ENCODE measurements at regions not wholly inside any gene's neighbourhood (a gene's known extent, or its start where the extent isn't known, plus 50 kb on each side); places are given as distances from the start of the nearest gene placed in this dataset.

- no peaks in the 10 kb centered on the region for H4K20me1 ChIP-seq (replicated peaks; ENCODE audit: insufficient read depth)
- no peaks in the 10 kb centered on the region for H3K9me2 ChIP-seq (ENCODE audit: insufficient read depth)
- Mint-ChIP-seq H3K4me1 (peaks cover 14% of the 10 kb centered on the region), H3K27me3 (ENCODE audit: insufficient read depth, low read depth, poor library complexity) (no peaks in the 10 kb centered on the region), H3K9me3 (no peaks in the 10 kb centered on the region), H3K4me3 (no peak overlapping the region), H3K36me3 (ENCODE audit: low read depth) (no peaks in the 10 kb centered on the region), H3K27ac (no peak overlapping the region)
- no peak overlapping the region for H3K4me3 ChIP-seq
- no peak overlapping the region for H3K4me2 ChIP-seq
- H3K36me3 ChIP-seq (ENCODE audit: insufficient read depth): 0 out of 2 replicates have a peak, but pooled peaks cover 2% of the 10 kb centered on the region
- no peak overlapping the region for H3K27ac ChIP-seq (ENCODE audit: low read depth)
- H3K4me1 ChIP-seq (ENCODE audit: insufficient read depth): no peaks in the 10 kb centered on the region; the same call in 1 of the 2 replicates
- no peak overlapping the region for H2AFZ ChIP-seq
- H3K27me3 ChIP-seq (ENCODE audit: insufficient read depth): no peaks in the 10 kb centered on the region
- no peak for TF ChIP-seq ZNF114 (CRISPR knock-in tag; IDR thresholded peaks at IDR 0.05)
- no peak for DNase-seq (ENCODE audit: low spot score)
- ATAC-seq: no peak
- H3F3A ChIP-seq (replicated peaks; ENCODE audit: low read depth): no peaks in the 10 kb centered on the region
- H3K79me2 ChIP-seq (replicated peaks; ENCODE audit: insufficient read depth): no peaks in the 10 kb centered on the region
Measured at GRCh38 chr7:41573015-41573414, 129.9 kb downstream of the INHBA start.

- Histone ChIP-seq H3K79me2 (replicated peaks; ENCODE audit: insufficient read depth) (no peaks in the 10 kb centered on the region), H3K9me2 (ENCODE audit: insufficient read depth) (no peaks in the 10 kb centered on the region; the same call in 1 of the 2 replicates), H3K27ac (ENCODE audit: low read depth) (no peak overlapping the region), H3F3A (replicated peaks; ENCODE audit: low read depth) (no peaks in the 10 kb centered on the region), H3K4me2 (no peak overlapping the region), H2AFZ (peak overlapping the region; percentile 34; the same call in 1 of the 2 replicates), H3K4me1 (ENCODE audit: insufficient read depth) (no peaks in the 10 kb centered on the region; the same call in 1 of the 2 replicates), H3K36me3 (ENCODE audit: insufficient read depth) (0 out of 2 replicates have a peak, but pooled peaks cover 2% of the 10 kb centered on the region), H3K4me3 (no peak overlapping the region), H3K27me3 (ENCODE audit: insufficient read depth) (no peaks in the 10 kb centered on the region), H4K20me1 (replicated peaks; ENCODE audit: insufficient read depth) (no peaks in the 10 kb centered on the region)
- H3K27ac Mint-ChIP-seq: no peak overlapping the region
- no peak for DNase-seq (ENCODE audit: low spot score)
- ATAC-seq: no peak
- H3K36me3 Mint-ChIP-seq (ENCODE audit: low read depth): no peaks in the 10 kb centered on the region
- no peaks in the 10 kb centered on the region for H3K27me3 Mint-ChIP-seq (ENCODE audit: insufficient read depth, low read depth, poor library complexity)
- H3K9me3 Mint-ChIP-seq: no peaks in the 10 kb centered on the region
- H3K4me3 Mint-ChIP-seq: no peak overlapping the region
- peaks cover 14% of the 10 kb centered on the region for H3K4me1 Mint-ChIP-seq
- no peak for TF ChIP-seq REST (IDR thresholded peaks at IDR 0.05; ENCODE audit: unreplicated experiment)
- no peak for TF ChIP-seq STAT1 (IDR thresholded peaks at IDR 0.05; ENCODE audit: unreplicated experiment)
- TF ChIP-seq CREB1 (CRISPR knock-in tag; IDR thresholded peaks at IDR 0.05; ENCODE audit: low read depth): no peak
- TF ChIP-seq EZH2phosphoT487 (IDR thresholded peaks at IDR 0.05; ENCODE audit: unreplicated experiment): no peak
- TF ChIP-seq POLR2AphosphoS5 (IDR thresholded peaks at IDR 0.05; ENCODE audit: low read depth): no peak
- no peak for TF ChIP-seq JUNB (IDR thresholded peaks at IDR 0.05; ENCODE audit: unreplicated experiment)
- no peak for TF ChIP-seq NANOG (IDR thresholded peaks at IDR 0.05; ENCODE audit: borderline replicate concordance)
- no peak for TF ChIP-seq CTCF (conservative IDR thresholded peaks at IDR 0.05; ENCODE audit: low read depth in 2 of 2)
- TF ChIP-seq, protein P1, sequence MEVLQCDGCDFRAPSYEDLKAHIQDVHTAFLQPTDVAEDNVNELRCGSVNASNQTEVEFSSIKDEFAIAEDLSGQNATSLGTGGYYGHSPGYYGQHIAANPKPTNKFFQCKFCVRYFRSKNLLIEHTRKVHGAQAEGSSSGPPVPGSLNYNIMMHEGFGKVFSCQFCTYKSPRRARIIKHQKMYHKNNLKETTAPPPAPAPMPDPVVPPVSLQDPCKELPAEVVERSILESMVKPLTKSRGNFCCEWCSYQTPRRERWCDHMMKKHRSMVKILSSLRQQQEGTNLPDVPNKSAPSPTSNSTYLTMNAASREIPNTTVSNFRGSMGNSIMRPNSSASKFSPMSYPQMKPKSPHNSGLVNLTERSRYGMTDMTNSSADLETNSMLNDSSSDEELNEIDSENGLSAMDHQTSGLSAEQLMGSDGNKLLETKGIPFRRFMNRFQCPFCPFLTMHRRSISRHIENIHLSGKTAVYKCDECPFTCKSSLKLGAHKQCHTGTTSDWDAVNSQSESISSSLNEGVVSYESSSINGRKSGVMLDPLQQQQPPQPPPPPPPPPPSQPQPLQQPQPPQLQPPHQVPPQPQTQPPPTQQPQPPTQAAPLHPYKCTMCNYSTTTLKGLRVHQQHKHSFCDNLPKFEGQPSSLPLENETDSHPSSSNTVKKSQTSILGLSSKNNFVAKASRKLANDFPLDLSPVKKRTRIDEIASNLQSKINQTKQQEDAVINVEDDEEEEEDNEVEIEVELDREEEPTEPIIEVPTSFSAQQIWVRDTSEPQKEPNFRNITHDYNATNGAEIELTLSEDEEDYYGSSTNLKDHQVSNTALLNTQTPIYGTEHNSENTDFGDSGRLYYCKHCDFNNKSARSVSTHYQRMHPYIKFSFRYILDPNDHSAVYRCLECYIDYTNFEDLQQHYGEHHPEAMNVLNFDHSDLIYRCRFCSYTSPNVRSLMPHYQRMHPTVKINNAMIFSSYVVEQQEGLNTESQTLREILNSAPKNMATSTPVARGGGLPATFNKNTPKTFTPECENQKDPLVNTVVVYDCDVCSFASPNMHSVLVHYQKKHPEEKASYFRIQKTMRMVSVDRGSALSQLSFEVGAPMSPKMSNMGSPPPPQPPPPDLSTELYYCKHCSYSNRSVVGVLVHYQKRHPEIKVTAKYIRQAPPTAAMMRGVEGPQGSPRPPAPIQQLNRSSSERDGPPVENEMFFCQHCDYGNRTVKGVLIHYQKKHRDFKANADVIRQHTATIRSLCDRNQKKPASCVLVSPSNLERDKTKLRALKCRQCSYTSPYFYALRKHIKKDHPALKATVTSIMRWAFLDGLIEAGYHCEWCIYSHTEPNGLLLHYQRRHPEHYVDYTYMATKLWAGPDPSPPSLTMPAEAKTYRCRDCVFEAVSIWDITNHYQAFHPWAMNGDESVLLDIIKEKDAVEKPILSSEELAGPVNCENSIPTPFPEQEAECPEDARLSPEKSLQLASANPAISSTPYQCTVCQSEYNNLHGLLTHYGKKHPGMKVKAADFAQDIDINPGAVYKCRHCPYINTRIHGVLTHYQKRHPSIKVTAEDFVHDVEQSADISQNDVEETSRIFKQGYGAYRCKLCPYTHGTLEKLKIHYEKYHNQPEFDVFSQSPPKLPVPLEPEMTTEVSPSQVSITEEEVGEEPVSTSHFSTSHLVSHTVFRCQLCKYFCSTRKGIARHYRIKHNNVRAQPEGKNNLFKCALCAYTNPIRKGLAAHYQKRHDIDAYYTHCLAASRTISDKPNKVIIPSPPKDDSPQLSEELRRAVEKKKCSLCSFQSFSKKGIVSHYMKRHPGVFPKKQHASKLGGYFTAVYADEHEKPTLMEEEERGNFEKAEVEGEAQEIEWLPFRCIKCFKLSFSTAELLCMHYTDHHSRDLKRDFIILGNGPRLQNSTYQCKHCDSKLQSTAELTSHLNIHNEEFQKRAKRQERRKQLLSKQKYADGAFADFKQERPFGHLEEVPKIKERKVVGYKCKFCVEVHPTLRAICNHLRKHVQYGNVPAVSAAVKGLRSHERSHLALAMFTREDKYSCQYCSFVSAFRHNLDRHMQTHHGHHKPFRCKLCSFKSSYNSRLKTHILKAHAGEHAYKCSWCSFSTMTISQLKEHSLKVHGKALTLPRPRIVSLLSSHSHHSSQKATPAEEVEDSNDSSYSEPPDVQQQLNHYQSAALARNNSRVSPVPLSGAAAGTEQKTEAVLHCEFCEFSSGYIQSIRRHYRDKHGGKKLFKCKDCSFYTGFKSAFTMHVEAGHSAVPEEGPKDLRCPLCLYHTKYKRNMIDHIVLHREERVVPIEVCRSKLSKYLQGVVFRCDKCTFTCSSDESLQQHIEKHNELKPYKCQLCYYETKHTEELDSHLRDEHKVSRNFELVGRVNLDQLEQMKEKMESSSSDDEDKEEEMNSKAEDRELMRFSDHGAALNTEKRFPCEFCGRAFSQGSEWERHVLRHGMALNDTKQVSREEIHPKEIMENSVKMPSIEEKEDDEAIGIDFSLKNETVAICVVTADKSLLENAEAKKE (CRISPR knock-in tag; IDR thresholded peaks at IDR 0.05): no peak
- TF ChIP-seq ZNF331 (CRISPR knock-in tag; IDR thresholded peaks at IDR 0.05; ENCODE audit: low read depth): no peak
- no peak for TF ChIP-seq EZH2 (IDR thresholded peaks at IDR 0.05; ENCODE audit: low read depth, unreplicated experiment)
Measured at GRCh38 chr7:41571573-41571972, 131.3 kb downstream of the INHBA start.

Data from GM23338 (cell line).